Epithelial cell of prostate (primary cell): ENCODE measurements at regions not wholly inside any gene's neighbourhood (a gene's known extent, or its start where the extent isn't known, plus 50 kb on each side); places are given as distances from the start of the nearest gene placed in this dataset.

Source experiments
- DNase-seq: peaks from one replicate; pipeline ENCODE4 v3.0.0-alpha.2; 2011; ENCODE audit warnings: low read depth, low spot score
- H3K27ac ChIP-seq: fragments of 450-650 bp; 2 replicates; pipeline ENCODE4 v1.5.1; 2017; ENCODE audit warnings: mild to moderate bottlenecking

DNA sequence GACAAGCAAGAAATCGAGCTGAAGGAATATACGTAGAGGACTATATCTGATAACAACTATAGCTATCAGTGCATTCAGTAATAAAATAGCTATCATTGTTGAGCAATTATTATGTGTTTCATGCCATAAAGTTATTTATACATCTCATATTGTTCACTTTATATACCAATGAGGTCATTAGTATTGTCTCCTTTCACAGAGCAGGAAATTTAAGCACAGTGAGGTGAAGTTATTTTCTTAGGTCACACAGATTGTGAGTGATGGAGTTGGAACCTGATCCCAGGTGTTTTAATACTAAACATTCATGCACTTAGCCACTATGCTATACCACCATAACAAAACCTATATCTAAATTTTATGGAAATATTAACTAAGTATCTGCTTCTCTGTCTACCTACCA, 180.5 kb upstream of the DPYD start:
- DNase-seq = no peak

DNA sequence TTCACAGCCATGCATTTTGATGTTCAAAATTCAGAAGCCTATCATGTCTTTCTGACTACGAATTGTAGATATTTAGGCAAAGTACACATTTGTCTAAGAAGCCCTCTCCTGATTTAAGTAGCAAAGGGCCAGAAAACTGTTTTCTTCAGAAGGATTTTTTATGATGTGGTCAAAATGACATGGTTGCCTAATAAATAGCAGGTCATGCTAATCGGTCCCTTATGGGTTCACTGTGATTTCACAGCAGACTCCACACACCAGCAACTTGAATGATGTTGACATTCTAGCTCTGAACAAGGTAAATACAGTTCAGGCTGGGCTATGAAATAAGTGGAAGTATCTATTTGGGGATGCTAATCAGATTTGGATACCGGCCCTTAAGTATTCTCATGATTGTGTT, 178.7 kb upstream of the DPYD start:
- no peak for DNase-seq
- H3K27ac ChIP-seq = no peak overlapping the region

More for the DNA sequence above, 180.5 kb upstream of the DPYD start:
- no peak overlapping the region for H3K27ac ChIP-seq

DNA sequence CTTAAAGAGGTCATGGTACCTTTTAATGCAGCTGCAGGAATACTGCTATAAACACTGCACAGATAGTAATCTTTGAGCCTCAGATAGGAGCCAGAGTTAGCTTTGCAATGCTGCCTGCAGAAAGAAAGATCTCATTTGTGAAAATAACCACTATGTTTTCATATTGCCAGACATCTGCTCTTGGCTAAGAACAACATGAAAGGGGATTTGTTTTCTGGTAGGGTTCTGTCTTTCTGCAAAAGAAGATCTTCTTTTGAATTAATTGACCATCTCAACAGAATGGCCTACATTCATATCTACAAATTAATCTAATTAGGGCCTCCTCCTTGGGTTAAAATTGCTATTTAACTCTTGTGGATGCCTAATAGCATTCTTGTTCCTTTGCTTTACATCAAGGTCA, 177.6 kb upstream of the DPYD start:
- no peak overlapping the region for H3K27ac ChIP-seq
- DNase-seq = no peak

DNA sequence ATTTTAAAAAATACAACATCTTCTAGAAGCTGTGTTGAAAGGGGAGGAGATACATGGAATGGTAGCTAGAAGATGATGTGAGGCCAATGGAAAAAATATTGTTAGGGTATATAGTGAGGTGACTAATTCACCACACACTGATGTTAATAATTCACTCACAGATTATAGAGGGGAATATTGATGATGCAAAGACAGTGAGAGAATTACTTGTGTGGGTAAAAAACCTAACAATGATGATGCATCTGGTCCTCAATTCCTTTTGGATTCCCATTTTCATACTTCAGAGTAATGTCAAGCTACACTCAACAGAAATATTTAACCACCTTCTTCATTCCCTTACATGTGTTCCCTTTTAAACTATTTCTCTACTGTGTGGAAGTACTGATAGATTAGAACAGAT, 169.5 kb upstream of the DPYD start:
- no peak overlapping the region for H3K27ac ChIP-seq
- no peak for DNase-seq

DNA sequence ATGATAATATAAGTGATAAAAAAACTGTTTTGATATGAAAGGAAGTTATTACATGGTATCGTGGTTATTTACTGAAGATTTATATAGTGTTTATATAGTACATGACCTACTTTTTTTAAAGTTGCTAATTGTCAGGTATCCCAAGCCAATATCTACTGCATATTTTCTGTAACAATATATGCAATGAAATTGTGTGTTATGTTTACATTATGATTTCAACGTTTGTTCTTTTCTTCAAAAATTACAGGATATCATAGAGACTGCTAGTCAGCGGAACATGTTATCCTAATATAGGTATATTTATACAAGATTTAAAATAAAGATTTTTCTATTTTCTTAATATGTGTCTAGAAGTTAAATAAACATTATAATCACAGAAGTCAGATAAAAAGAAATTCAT, 167.5 kb upstream of the DPYD start:
- H3K27ac ChIP-seq = no peak overlapping the region
- no peak for DNase-seq

DNA sequence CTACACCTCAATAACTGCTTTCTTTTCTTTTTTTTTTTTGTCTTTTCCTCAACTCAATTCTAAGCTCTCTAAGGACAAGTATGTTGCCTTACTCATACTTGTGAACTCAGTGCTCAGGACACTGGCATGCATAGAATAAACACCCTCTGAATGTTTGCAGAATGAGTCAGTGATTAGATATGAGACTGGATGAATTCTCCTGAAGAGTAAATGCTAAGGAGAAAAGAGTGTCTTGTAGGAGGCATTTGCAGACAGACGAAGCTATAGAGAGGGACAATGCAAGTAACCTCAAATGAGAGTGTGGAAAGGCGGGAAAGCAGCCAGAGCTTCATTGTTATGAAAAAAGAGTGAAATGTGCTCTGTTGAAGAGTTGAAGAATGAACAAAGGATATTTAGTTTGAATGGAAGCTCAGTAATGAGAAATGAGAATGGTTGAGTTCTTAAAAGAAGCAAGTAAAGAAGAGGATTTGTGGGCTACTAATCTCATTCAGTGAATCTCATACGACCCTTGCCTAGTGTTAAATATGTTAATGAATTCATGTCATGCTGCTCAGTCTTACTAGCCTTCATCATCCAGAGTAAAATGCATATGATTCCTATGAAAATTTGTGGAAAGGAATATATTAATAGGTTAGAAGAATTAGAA, 166.1 kb upstream of the DPYD start:
- H3K27ac ChIP-seq = peak overlapping the region; percentile 16
- DNase-seq = peak; percentile 70

DNA sequence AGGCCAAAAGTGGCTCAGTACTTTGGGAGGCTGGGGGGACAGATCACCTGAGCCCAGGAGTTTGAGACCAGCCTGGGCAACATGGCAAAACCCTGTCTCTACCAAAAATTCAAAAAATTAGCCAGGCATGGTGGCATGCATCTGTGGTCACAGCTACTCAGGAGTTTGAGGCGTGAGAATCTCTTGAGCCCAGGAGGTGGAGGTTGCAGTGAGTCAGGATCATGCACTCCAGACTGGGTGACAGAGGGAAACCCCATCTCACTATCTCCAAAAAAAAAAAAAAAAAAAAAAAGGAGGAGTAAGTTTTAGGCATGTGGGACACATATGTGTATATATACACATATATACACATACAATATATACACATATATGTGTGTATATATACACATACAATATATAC, 165.3 kb upstream of the DPYD start:
- no peak overlapping the region for H3K27ac ChIP-seq
- DNase-seq = no peak

DNA sequence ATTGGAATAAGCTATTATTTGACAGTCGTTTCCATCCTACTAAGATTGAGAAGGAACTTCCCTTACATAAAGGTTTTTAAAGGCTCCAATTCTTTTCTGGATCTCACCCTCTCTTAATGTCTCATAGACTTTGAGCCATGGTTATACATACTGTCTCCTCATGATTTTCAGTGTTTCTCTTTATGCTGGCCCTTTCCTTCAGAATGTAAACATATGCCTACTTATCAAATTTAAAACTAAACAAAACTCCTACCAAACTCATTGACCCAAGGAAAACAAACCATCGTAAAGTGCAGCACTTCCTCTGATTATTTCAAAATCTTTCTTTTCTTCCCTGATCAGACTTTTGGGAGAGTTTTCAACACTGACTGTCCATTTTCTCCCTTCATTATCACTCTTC, 163.4 kb upstream of the DPYD start:
- no peak for DNase-seq
- no peak overlapping the region for H3K27ac ChIP-seq

DNA sequence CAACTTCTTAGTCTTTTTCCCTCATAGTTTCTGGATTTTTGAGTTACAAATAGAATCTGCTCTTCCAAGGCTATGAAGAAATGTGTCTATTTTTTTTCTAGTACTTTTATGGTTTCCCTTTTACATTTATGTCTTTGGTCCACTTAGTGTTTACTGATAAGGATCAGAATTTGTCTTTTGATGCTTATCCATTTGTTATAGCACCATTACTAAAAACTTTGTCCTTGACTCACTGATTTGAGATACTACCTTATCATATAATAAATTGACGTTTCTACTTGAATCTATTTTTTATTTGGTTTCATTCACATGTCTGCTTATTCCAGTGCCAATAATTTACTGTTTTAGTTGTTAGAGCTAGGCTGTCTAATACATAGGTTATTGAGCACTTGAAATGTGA, 161.1 kb upstream of the DPYD start:
- no peak overlapping the region for H3K27ac ChIP-seq
- no peak for DNase-seq

DNA sequence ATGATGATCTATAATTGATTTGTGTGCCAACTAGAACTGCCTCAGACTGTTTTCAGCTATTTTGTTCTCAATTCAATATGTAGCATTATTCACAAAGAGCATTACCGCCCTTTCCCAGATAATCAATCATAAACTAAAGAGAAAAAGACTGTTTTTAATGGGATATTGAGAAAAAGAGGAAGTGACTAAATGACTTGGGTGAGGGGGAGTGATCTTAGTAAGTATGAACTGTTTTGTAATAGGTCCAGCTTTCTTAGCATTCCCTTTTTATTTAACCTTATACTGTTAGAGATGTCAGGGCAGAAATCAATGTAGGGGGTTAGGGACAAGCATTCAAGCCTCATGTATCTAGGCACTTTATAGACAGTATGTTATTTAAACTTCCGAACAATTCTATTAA, 157.8 kb upstream of the DPYD start:
- no peak overlapping the region for H3K27ac ChIP-seq
- no peak for DNase-seq

DNA sequence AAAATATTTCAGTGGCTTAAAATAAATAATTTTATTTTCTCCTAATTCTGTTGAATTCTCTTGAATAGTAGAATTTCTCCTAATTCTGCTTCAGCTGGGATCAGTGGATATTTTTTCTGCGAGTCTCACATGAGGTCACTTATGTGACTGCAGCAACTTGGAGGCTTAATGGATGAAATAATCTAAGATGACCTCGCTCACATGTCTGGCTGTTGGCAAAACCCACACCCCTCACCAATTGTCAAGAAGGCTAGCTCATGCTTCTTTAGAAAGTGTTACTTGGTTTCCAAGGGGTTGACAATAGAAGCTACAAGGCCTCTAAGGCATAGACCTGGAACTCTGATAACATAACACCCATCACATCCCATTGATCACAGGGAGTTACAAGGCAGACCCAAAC, 156.9 kb upstream of the DPYD start:
- no peak overlapping the region for H3K27ac ChIP-seq
- DNase-seq = no peak

DNA sequence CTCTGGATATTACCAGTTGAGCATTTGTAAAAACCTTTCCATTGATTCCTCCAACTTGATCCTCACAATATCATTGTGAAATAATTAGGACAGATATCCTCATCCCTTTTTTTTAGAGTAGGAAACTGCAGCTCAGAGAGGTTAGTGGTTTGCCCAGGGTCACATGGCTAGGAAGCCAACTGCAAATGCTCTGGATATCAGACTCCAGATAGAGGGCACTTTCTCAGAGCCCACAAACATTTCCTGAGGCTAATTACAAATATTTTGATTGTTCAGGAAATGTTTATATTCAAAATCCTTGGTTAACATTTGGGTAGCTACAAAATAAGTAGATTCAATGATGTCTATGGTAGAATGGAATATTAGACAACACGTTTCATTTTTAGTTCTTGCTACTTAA, 154.8 kb upstream of the DPYD start:
- DNase-seq = no peak
- H3K27ac ChIP-seq = no peak overlapping the region

DNA sequence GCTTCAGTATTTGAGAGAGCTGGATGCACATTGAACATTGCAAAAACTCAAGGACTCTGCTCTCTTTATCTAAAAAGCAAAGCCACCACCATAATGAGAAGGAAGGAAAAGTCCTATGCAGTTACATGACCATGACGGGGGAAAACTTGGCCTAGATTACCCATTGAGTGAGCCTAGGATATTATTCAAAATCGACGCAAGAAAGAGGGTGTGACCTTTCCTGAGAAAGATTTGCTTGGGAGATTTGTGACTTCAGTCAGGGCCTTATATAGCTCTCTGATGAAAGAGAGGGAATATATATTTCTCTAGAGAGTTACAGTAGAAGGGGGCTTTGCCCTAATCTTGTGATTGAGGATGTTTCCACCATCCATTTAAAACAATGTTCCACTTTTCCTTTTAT, 153.0 kb upstream of the DPYD start:
- H3K27ac ChIP-seq = no peak overlapping the region
- no peak for DNase-seq

DNA sequence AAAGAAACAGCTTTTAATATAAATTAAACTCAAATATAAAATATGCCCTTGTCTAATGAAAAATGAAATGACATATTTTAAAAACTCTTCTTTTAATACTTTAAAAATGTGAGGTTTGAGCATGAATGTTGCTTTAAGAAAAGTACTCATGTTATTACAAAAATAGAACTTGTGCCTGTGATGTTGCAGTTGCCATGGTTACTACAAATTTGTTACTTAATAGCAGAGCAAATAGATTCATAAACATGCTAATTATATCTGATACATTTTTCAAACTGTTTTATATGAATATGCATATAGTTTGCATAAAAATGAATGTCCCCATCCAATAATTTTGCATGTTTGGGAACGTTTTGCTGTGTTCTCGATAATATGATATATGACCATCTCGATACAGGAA, 152.3 kb upstream of the DPYD start:
- H3K27ac ChIP-seq = no peak overlapping the region
- no peak for DNase-seq

DNA sequence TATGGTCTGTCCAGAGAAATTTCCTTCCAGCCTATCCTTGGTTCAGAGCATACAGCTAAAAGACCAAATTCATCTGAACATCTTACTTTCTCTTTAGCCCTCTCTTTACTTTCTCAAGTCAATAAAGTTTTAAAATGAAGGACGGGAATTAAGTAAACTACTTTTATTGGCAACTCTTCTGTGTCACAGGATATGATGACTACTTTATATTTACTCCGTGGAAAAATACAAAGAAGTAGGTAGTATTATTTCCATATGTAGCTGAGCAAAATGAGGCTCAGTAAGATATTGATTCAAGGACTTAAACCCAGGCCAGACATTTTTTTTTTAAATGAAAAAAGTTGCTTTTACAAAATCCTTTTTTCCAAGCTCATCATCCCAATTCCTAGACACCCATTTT, 151.2 kb upstream of the DPYD start:
- no peak for DNase-seq
- H3K27ac ChIP-seq = no peak overlapping the region

DNA sequence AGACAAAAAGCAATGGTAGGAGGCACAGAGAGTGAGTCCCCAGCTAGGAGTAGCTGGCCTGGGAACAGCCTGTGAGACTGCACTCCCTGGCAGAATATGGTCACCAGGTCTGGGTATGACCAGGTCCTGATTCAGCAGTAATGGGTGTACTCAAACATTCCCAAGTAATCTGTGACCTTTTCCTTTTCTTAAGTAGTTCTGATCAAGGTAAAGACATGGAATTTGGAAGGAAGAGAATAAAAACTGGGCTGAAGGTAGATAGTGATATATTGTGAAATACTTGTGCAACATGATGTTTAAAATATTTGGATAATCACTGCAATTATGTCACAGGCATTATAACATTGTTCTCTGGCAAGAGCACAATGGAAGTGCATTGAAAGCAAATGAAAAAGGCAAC, 147.2 kb upstream of the DPYD start:
- H3K27ac ChIP-seq = no peak overlapping the region
- DNase-seq = no peak

DNA sequence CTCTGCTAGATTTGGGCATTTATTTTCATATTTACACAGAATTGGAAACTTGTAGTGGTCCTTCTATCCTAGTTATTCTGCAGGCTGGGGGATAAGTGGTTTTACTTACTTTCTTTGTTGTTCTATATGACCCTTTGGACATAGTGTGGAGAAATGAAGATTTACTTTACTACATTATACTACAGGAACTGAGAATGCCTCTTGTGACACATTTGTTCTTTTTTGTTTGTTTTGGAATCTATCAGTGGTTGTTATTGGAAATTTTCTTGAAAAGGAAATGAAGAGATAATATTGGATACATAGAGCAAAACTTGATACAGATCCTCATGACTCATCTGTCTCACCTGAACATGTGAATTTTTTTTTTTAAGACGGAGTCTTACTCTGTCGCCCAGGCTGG, 146.1 kb upstream of the DPYD start:
- no peak for DNase-seq
- no peak overlapping the region for H3K27ac ChIP-seq

DNA sequence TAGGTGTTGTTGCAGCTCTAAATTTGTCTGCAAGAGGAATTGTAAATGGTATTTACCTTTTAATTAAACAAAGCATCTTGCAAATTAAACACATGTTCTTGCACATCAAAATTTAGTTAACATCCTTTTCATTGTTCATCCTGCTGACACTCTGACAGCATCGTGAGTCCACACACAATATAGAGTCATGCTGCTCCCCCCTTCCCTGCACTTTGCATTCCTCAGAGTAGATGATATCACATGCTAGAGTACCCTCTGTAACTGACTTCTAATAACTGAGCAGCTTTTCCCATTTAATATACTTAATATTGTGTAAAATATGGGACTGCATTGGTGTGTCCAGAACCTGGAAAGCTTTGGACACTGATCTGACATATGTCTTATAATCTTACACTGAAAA, 138.8 kb upstream of the DPYD start:
- no peak for DNase-seq
- H3K27ac ChIP-seq = no peak overlapping the region

DNA sequence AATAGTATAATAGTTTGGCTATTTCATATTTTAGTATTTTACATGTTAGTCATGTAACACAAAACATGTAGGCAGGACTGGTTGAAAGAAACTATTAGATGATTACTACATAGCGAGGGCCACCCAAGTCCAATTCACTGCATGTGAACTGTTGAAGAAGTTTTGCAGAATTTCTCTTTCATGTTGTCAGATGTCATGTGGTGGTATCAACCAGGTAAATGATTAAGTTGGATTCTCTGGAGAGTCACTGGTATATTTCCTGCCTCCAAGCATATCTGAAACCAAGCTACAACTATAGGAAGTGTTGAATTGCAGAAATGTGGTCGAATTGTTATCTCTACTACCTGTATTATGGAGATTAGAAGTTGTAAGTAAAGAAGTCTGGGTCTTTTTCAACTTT, 137.8 kb upstream of the DPYD start:
- no peak for DNase-seq
- no peak overlapping the region for H3K27ac ChIP-seq

DNA sequence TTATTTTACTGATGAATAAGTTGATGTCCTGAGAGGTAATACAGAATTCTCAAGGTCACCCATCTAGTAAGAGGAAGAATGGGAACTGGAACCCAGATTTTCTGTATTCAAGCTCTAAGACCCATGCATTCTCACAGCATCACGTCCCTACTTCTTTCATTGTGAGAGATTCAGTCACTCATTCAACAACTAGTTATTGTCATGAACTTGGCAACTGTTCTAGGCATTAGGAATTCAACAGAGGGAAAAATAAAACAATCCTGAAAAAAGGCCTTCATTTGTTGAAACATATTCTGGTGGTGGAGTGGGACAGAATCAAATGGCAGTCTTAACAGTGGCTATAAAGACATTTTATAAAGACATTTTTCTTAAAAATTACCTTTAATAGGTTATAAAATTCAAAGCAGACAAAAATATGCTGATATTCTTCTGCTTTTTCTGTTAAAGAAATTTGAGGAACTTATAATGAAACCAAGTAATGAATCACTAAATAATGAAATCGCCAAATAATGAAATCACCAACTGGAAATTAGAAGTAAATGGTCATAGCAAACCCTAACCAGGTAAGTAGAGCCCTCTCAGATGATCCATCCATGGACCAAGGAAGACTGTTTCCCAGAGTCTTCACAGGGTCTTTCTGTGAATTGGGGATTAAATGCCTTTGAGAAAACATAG, 136.5 kb upstream of the DPYD start:
- no peak for DNase-seq
- no peak overlapping the region for H3K27ac ChIP-seq

DNA sequence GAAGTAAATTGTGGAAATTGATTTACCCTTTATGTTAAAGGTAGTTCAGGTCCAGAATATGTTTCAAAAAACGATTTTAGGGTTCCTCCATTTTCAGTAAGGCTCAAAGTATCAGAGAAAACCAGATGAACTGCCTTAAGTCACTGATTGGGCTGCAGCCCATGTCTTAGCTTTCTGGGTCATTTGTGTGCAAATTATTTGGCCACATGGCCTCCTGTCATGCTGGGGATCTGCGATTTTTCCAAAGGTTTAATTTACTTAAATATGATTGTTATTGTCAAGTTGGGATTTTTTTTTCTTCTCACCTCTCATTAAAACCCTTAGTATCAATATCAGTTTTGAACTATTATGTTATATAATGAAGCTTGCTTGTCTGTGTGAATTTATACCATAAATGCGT, 135.9 kb upstream of the DPYD start:
- no peak for DNase-seq
- no peak overlapping the region for H3K27ac ChIP-seq

DNA sequence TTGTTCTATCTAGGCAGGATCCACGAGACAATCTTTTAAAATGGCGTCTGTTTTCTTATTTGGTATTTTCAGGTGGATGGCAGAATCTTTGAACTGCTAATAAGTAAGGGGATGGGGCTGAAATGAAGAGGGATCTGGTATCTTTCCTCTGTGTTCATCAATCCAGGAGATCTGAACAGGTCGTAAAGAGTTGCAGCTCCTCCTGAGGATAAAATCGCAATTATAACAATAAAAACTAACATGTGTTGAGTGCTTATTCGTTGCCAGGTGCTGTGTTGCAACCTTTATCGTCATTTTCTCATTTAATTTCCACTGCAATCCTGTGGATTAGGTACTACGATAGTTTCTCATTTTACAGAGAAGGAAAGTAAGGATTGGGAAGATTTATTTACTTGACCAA, 134.6 kb upstream of the DPYD start:
- H3K27ac ChIP-seq = no peak overlapping the region
- no peak for DNase-seq
